ENCODE measurements at regions not wholly inside any gene's neighbourhood (a gene's known extent, or its start where the extent isn't known, plus 50 kb on each side); places are given as distances from the start of the nearest gene placed in this dataset.

- ATAC-seq (no peak), DNase-seq (ENCODE audit: extremely low read depth in 1 of 4, low spot score in 3 of 4) (peak in 1 of 4 experiments; percentile 4), FAIRE-seq (no peak)
- H3K27me3 ChIP-seq (ENCODE audit: control insufficient read depth in 2 of 2, insufficient read depth in 2 of 2, low read length in 2 of 2), result peaks cover 61 to 75% of the 10 kb centered on the region in 2 experiments
- CTCF ChIA-PET (ENCODE audit: low intra/inter-chr PET ratio), result no interaction called here
- H4K20me1 ChIP-seq (replicated peaks; ENCODE audit: control insufficient read depth, insufficient read depth, low read length), result 0 out of 2 replicates have a peak, but pooled peaks cover 9% of the 10 kb centered on the region
- TF ChIP-seq ZNF224 (CRISPR knock-in tag; IDR thresholded peaks at IDR 0.05), result no peak
- no peak for TF ChIP-seq CBX2 (IDR thresholded peaks at IDR 0.05; ENCODE audit: insufficient read depth, low read length, poor library complexity, severe bottlenecking)
- no peak for TF ChIP-seq KAT8 (IDR thresholded peaks at IDR 0.05; ENCODE audit: low read depth)
- no peak for TF ChIP-seq IRF9 (tag; IDR thresholded peaks at IDR 0.05)
- no peak for TF ChIP-seq EP400 (IDR thresholded peaks at IDR 0.05)
- no peak for TF ChIP-seq KLF16 (IDR thresholded peaks at IDR 0.05)
- TF ChIP-seq SREBF2 (CRISPR knock-in tag; IDR thresholded peaks at IDR 0.05), result 0 out of 2 replicates have a peak, but pooled peaks have one; percentile 26
- H3K9me1 ChIP-seq (ENCODE audit: control insufficient read depth, insufficient read depth, low read length), result no peaks in the 10 kb centered on the region
- H3K27ac ChIP-seq (ENCODE audit: extremely low read depth, low read depth, low read length), result no peak overlapping the region
- BruUV-seq (replicated peaks), result no TSS peak
- no peak overlapping the region for H3K9ac ChIP-seq (ENCODE audit: insufficient read depth in 1 of 2, low read depth in 2 of 2, low read length in 2 of 2)
- no peaks in the 10 kb centered on the region for H3K9me3 ChIP-seq (replicated peaks; ENCODE audit: control insufficient read depth, insufficient read depth, low read depth, low read length)
- H3K4me1 ChIP-seq (replicated peaks in 1 of 2; ENCODE audit: control insufficient read depth in 2 of 2, insufficient read depth in 2 of 2, low read length in 2 of 2), result peaks cover 0 to 9% of the 10 kb centered on the region in 2 experiments; a peak in 2 of 5 replicates
- POLR2A ChIA-PET, result interaction anchor here (0.6 to 1.2 kb wide), 6 partner anchors 9 to 248 kb away, joined by 3 to 4 read pairs (median 3); no protein-coding TSS in a partner anchor
- H2AFZ ChIP-seq (ENCODE audit: low read depth, low read length), result no peak overlapping the region
- H3K4me3 ChIP-seq, result no peak overlapping the region
- intact Hi-C loops (cut with micrococcal nuclease), result no loop called here
- H3K79me2 ChIP-seq (ENCODE audit: control insufficient read depth, insufficient read depth, low read length), result no peaks in the 10 kb centered on the region
- no peaks in the 10 kb centered on the region for H3K36me3 ChIP-seq (ENCODE audit: control insufficient read depth, insufficient read depth, low read length)
- WGBS (ENCODE audit: insufficient coverage, low coverage, missing lambda C conversion rate), result 5% methylated on average over 7 of the region's 7 CpGs
- in situ Hi-C loops (cut with MboI), result no loop called here
- H3K4me2 ChIP-seq (ENCODE audit: insufficient read depth, low read length), result no peak overlapping the region
Observed at GRCh38 chr7:157079116-157079515, 59.6 kb upstream of the UBE3C start.

Measured in K562 (cell line).